Breast epithelium (tissue), 3 donors: ENCODE measurements at regions not wholly inside any gene's neighbourhood (a gene's known extent, or its start where the extent isn't known, plus 50 kb on each side); places are given as distances from the start of the nearest gene placed in this dataset.

Experiments used
- CTCF ChIP-seq, 3 donors: fragments of 450-650 bp; IDR thresholded peaks; one replicate each; pipeline ENCODE4 v1.5.1; 2016 to 2017; ENCODE audit warnings: antibody characterized with exemption in 3 of 3, mild to moderate bottlenecking in 3 of 3, moderate library complexity in 3 of 3
- POLR2A ChIP-seq: fragments of 450-650 bp; IDR thresholded peaks from one replicate; pipeline ENCODE4 v1.6.1; 2016; ENCODE audit warnings: antibody characterized with exemption, mild to moderate bottlenecking, moderate library complexity
- POLR2AphosphoS5 ChIP-seq, 3 donors: sonication (generic); formaldehyde crosslinking; IDR thresholded peaks; one replicate each; pipeline ENCODE4 v1.6.1; 2017; ENCODE audit warnings: antibody characterized with exemption in 3 of 3

- no peak for TF ChIP-seq CTCF (IDR thresholded peaks at IDR 0.05)
- TF ChIP-seq POLR2A = no peak
- TF ChIP-seq POLR2AphosphoS5 (IDR thresholded peaks at IDR 0.05) = no peak
Measured at GRCh38 chr10:123563581-123563855, 102.6 kb upstream of the GPR26 start.
